OCI-LY3 (cell line): ENCODE measurements at regions not wholly inside any gene's neighbourhood (a gene's known extent, or its start where the extent isn't known, plus 50 kb on each side); places are given as distances from the start of the nearest gene placed in this dataset.

Source experiments
- H2AFZ ChIP-seq: fragments of 200-600, 300-600 bp; shearing (Covaris generic); 2 replicates; pipeline ENCODE4 v1.6.0; 2014; ENCODE audit warnings: antibody characterized with exemption, low read depth, low read length
- H3K27ac ChIP-seq: fragments of 200-600, 300-600 bp; sonication (generic); 2 replicates; pipeline ENCODE4 v1.5.1; 2014; ENCODE audit warnings: mild to moderate bottlenecking, low read length, moderate library complexity, mixed read lengths
- H3K27me3 ChIP-seq: fragments of 200-600, 300-600 bp; sonication (generic); 2 replicates; pipeline ENCODE4 v1.6.1; 2014; ENCODE audit warnings: low read depth, low read length, mixed read lengths
- H3K36me3 ChIP-seq: fragments of 200-600, 300-600 bp; sonication (generic); replicated peaks from 2 replicates; pipeline ENCODE3; 2014; ENCODE audit warnings: low read depth, low read length, mixed read lengths
- H3K4me1 ChIP-seq: fragments of 300-600, 200-600 bp; sonication (generic); 2 replicates; pipeline ENCODE4 v1.6.1; 2014; ENCODE audit warnings: low read length, mixed read lengths
- H3K4me2 ChIP-seq: fragments of 200-600, 300-600 bp; sonication (generic); 2 replicates; pipeline ENCODE4 v1.6.1; 2014; ENCODE audit warnings: low read length, mixed read lengths
- H3K4me3 ChIP-seq: fragments of 300-600, 200-600 bp; sonication (generic); 2 replicates; pipeline ENCODE4 v1.5.1; 2014; ENCODE audit warnings: antibody characterized with exemption, mild to moderate bottlenecking, low read length, moderate library complexity
- H3K79me2 ChIP-seq: fragments of 300-600, 200-600 bp; shearing (Covaris generic); 2 replicates; pipeline ENCODE4 v1.6.1; 2014; ENCODE audit warnings: mild to moderate bottlenecking, low read length, mixed read lengths
- H3K9ac ChIP-seq: fragments of 300-600, 200-600 bp; shearing (Covaris generic); 2 replicates; pipeline ENCODE4 v1.6.0; 2014; ENCODE audit warnings: mild to moderate bottlenecking, low read length, moderate library complexity
- H3K9me3 ChIP-seq: fragments of 200-600, 300-600 bp; shearing (Covaris generic); 2 replicates; pipeline ENCODE4 v1.6.1; 2014; ENCODE audit warnings: low read length, mixed read lengths; ENCODE audit not compliant: insufficient read depth
- H4K20me1 ChIP-seq: fragments of 200-600, 300-600 bp; sonication (generic); 2 replicates; pipeline ENCODE4 v1.6.1; 2016; ENCODE audit warnings: low read length, mixed read lengths; ENCODE audit not compliant: insufficient read depth
- EZH2phosphoT487 ChIP-seq: fragments of 200-600 bp; shearing (Covaris generic); IDR thresholded peaks from 2 replicates; pipeline ENCODE4 v1.6.1; 2018; ENCODE audit warnings: antibody characterized with exemption, mixed run types, low read depth
- TF ChIP-seq, protein P1 (sequence below): fragments of 200-600, 300-600 bp; sonication (generic); IDR thresholded peaks from 2 replicates; pipeline ENCODE4 v1.5.1; 2014; ENCODE audit warnings: antibody characterized with exemption, low read length, low read depth

DNA sequence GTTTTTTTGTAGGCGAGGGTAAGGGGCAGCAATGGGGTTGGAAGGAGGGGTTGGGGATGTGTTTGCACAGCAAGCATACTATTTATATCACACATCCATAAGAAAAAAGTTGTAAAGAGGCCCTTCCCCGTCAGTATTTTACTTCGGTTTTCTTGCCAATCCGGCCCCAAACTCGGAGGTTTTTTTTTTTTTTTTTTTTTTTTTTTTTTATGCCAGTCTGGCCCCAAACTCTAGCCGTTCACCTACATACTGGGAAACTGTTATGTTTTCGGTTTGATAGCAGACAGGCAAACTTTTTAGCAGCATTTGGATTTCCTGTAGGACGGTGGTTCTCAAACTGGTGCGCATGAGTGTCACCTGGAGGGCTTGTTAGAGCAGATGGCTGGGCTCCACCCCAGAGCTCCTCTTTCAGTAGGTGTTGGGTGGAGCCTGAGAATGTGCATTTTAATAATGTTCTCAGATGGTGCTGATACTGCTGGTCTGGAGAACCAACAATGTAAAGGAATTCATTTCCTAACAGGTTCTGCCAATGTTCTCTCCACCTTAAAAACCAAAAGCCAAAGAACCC, 76.5 kb upstream of the ZBED5 start:
- peak overlapping the region; percentile 79 for H3K4me3 ChIP-seq

DNA sequence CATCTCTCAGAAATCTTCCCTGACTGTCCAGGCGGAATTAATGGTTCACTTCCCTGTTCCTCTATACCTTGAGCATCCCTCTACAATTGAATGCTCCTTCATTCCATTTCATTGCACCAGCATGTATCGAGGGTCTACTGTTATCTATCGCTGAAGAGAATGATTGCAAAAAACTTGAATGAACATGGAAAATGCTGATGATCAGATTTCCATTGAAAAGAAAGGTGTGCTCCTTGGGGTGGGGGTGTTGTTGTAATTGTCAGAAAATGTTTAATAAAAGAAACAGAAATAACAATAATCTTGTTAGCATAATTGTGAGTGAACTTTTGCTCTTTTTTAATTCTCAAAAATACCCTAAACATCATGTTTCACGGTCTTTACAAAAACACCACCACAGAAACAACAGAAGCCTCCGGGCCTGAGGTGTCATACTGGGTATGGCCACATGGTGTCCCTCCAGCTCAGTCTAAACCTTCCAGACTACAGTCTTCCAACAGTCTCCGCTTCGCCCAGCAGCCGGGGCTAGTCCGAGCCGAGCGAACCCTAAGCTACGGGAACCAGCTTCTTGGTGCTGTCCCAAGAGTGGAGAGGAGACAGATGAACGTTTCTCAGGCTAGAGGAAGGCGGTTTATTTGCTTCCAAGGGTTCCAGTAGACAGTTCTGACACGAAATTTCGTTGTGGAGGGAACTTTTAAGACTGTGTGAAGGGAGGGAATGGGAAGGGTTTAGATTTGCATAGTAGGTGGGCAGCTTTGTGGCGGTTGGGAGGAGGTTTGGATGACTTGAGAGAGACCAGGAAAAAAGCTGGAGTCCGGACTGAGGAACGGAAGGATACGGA, 75.8 kb upstream of the ZBED5 start:
- no peaks in the 10 kb centered on the region for H3K9me3 ChIP-seq
- peaks cover 37% of the 10 kb centered on the region for H3K27me3 ChIP-seq
- no peak overlapping the region for H3K27ac ChIP-seq
- H3K36me3 ChIP-seq, result no peaks in the 10 kb centered on the region
- peak overlapping the region; percentile 85 for H2AFZ ChIP-seq
- TF ChIP-seq, protein P1, sequence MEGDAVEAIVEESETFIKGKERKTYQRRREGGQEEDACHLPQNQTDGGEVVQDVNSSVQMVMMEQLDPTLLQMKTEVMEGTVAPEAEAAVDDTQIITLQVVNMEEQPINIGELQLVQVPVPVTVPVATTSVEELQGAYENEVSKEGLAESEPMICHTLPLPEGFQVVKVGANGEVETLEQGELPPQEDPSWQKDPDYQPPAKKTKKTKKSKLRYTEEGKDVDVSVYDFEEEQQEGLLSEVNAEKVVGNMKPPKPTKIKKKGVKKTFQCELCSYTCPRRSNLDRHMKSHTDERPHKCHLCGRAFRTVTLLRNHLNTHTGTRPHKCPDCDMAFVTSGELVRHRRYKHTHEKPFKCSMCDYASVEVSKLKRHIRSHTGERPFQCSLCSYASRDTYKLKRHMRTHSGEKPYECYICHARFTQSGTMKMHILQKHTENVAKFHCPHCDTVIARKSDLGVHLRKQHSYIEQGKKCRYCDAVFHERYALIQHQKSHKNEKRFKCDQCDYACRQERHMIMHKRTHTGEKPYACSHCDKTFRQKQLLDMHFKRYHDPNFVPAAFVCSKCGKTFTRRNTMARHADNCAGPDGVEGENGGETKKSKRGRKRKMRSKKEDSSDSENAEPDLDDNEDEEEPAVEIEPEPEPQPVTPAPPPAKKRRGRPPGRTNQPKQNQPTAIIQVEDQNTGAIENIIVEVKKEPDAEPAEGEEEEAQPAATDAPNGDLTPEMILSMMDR, result peak; percentile 95
- no peak for TF ChIP-seq EZH2phosphoT487
- H3K4me2 ChIP-seq, result peak overlapping the region; percentile 99
- no peaks in the 10 kb centered on the region for H3K79me2 ChIP-seq
- 0 out of 2 replicates have a peak, but pooled peaks cover 10% of the 10 kb centered on the region for H3K4me1 ChIP-seq
- H3K9ac ChIP-seq, result peak overlapping the region; percentile 49
- no peaks in the 10 kb centered on the region for H4K20me1 ChIP-seq
- H3K4me3 ChIP-seq, result peak overlapping the region; percentile 79

More for the DNA sequence above, 76.5 kb upstream of the ZBED5 start:
- Histone ChIP-seq H3K79me2 (no peaks in the 10 kb centered on the region), H3K36me3 (no peaks in the 10 kb centered on the region), H3K9me3 (no peaks in the 10 kb centered on the region), H4K20me1 (no peaks in the 10 kb centered on the region), H3K9ac (peak overlapping the region; percentile 49), H3K27me3 (peaks cover 37% of the 10 kb centered on the region), H3K27ac (no peak overlapping the region), H3K4me2 (peak overlapping the region; percentile 99), H2AFZ (peak overlapping the region; percentile 85), H3K4me1 (0 out of 2 replicates have a peak, but pooled peaks cover 10% of the 10 kb centered on the region)
- TF ChIP-seq EZH2phosphoT487, result no peak
- TF ChIP-seq, protein P1, result no peak

DNA sequence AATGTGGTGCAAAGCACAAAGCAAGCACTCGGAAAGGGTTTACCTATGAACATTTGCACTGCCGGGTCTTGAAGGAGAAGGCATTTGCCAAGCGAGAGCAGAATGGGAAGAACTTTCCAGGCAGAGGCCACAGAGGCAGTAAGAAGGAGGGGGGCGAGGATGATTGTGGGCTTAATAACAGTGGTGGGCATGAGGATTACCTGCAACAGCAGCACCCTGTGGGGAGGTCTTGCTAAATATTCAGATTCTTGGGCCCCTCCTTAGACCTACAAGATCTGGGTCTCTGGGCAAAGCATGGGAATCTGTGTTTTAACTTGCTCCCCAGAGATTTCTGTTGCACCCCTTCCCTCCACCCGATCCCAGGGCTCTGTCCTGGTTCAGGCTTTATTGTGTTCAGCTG, 75.1 kb upstream of the ZBED5 start:
- TF ChIP-seq EZH2phosphoT487, result no peak
- TF ChIP-seq, protein P1, result no peak

More for the DNA sequence above, 75.1 kb upstream of the ZBED5 start:
- Histone ChIP-seq H3K4me1 (0 out of 2 replicates have a peak, but pooled peaks cover 10% of the 10 kb centered on the region), H3K9me3 (no peaks in the 10 kb centered on the region), H3K36me3 (no peaks in the 10 kb centered on the region), H3K27me3 (peaks cover 37% of the 10 kb centered on the region), H3K27ac (no peak overlapping the region), H2AFZ (no peak overlapping the region), H3K79me2 (no peaks in the 10 kb centered on the region), H3K4me2 (peak overlapping the region; percentile 99; the same call in 1 of the 2 replicates), H3K9ac (no peak overlapping the region), H3K4me3 (no peak overlapping the region), H4K20me1 (no peaks in the 10 kb centered on the region)
